ENCODE measurements at regions not wholly inside any gene's neighbourhood (a gene's known extent, or its start where the extent isn't known, plus 50 kb on each side); places are given as distances from the start of the nearest gene placed in this dataset.

- ChIA-PET CTCF (no interaction called here), POLR2A (no interaction called here)
- no peak overlapping the region for H3K27ac ChIP-seq (ENCODE audit: low read length)
- intact Hi-C loops (cut with micrococcal nuclease; ENCODE audit: unreplicated experiment) (no loop called here), in situ Hi-C loops (cut with HindIII; ENCODE audit: low pct_unique_long_range_greater_than_20kb, low sequenced_read_pairs) (no loop called here)
- H3K4me1 ChIP-seq (ENCODE audit: control insufficient read depth, insufficient read depth, low read length) = no peaks in the 10 kb centered on the region
- H3K9me3 ChIP-seq (ENCODE audit: control insufficient read depth, insufficient read depth, low read depth, low read length) = no peaks in the 10 kb centered on the region
- no peaks in the 10 kb centered on the region for H3K27me3 ChIP-seq (ENCODE audit: control insufficient read depth, insufficient read depth, low read length)
- BruUV-seq (replicated peaks) = no TSS peak
- DNase-seq (ENCODE audit: low read depth, low spot score) = no peak
- no peaks in the 10 kb centered on the region for H3K36me3 ChIP-seq (ENCODE audit: control insufficient read depth, insufficient read depth, low read length)
- TF ChIP-seq POLR2AphosphoS5 (IDR thresholded peaks at IDR 0.05; ENCODE audit: low read depth, low read length) = no peak
- TF ChIP-seq SIN3A (IDR thresholded peaks at IDR 0.05; ENCODE audit: borderline replicate concordance, insufficient read depth, low read depth, low read length) = no peak
- no peak overlapping the region for H3K4me3 ChIP-seq (ENCODE audit: low read depth in 2 of 2, low read length in 2 of 2)
- ATAC-seq = no peak
These were observed 501.6 kb upstream of the GCFC2 start for GRCh38 chr2:76211991-76212985.

- DNase-seq (ENCODE audit: low read depth, low spot score) = no peak
- Histone ChIP-seq H3K36me3 (ENCODE audit: control insufficient read depth, insufficient read depth, low read length) (no peaks in the 10 kb centered on the region), H3K27ac (ENCODE audit: low read length) (no peak overlapping the region), H3K9me3 (ENCODE audit: control insufficient read depth, insufficient read depth, low read depth, low read length) (no peaks in the 10 kb centered on the region), H3K4me3 (ENCODE audit: low read depth in 2 of 2, low read length in 2 of 2) (no peak overlapping the region), H3K4me1 (ENCODE audit: control insufficient read depth, insufficient read depth, low read length) (no peaks in the 10 kb centered on the region), H3K27me3 (ENCODE audit: control insufficient read depth, insufficient read depth, low read length) (no peaks in the 10 kb centered on the region)
- no TSS peak for BruUV-seq (replicated peaks)
- no peak for TF ChIP-seq POLR2AphosphoS5 (IDR thresholded peaks at IDR 0.05; ENCODE audit: low read depth, low read length)
- TF ChIP-seq SIN3A (IDR thresholded peaks at IDR 0.05; ENCODE audit: borderline replicate concordance, insufficient read depth, low read depth, low read length) = no peak
- no peak for TF ChIP-seq REST (IDR thresholded peaks at IDR 0.05; ENCODE audit: insufficient read depth in 1 of 2, low read depth in 2 of 2, low read length in 1 of 2)
- TF ChIP-seq TCF7L2 (IDR thresholded peaks at IDR 0.05; ENCODE audit: low read depth, low read length) = no peak
- no peak for TF ChIP-seq CTCF (IDR thresholded peaks at IDR 0.05)
- ATAC-seq = no peak
- in situ Hi-C loops (cut with HindIII; ENCODE audit: low pct_unique_long_range_greater_than_20kb, low sequenced_read_pairs) = no loop called here
- ChIA-PET CTCF (no interaction called here), POLR2A (no interaction called here)
- intact Hi-C loops (cut with micrococcal nuclease; ENCODE audit: unreplicated experiment) = no loop called here
These were observed 499.8 kb upstream of the GCFC2 start for GRCh38 chr2:76210551-76210950.

GRCh38 chr2:76204048-76204447 lies 493.3 kb upstream of the GCFC2 start:
- ChIA-PET CTCF (no interaction called here), POLR2A (no interaction called here)
- Histone ChIP-seq H3K9me3 (ENCODE audit: control insufficient read depth, insufficient read depth, low read depth, low read length) (no peaks in the 10 kb centered on the region), H3K36me3 (ENCODE audit: control insufficient read depth, insufficient read depth, low read length) (no peaks in the 10 kb centered on the region), H3K4me1 (ENCODE audit: control insufficient read depth, insufficient read depth, low read length) (no peaks in the 10 kb centered on the region), H3K27me3 (ENCODE audit: control insufficient read depth, insufficient read depth, low read length) (no peaks in the 10 kb centered on the region), H3K27ac (ENCODE audit: low read length) (no peak overlapping the region), H3K4me3 (ENCODE audit: low read depth in 2 of 2, low read length in 2 of 2) (no peak overlapping the region)
- DNase-seq (ENCODE audit: low read depth, low spot score) (no peak), ATAC-seq (no peak)
- in situ Hi-C loops (cut with HindIII; ENCODE audit: low pct_unique_long_range_greater_than_20kb, low sequenced_read_pairs) = no loop called here
- intact Hi-C loops (cut with micrococcal nuclease; ENCODE audit: unreplicated experiment) = no loop called here
- BruUV-seq (replicated peaks) = no TSS peak
- TF ChIP-seq POLR2AphosphoS5 (IDR thresholded peaks at IDR 0.05; ENCODE audit: low read depth, low read length) (no peak), SIN3A (IDR thresholded peaks at IDR 0.05; ENCODE audit: borderline replicate concordance, insufficient read depth, low read depth, low read length) (no peak), TCF7L2 (IDR thresholded peaks at IDR 0.05; ENCODE audit: low read depth, low read length) (no peak), CTCF (IDR thresholded peaks at IDR 0.05) (no peak), REST (IDR thresholded peaks at IDR 0.05; ENCODE audit: insufficient read depth in 1 of 2, low read depth in 2 of 2, low read length in 1 of 2) (no peak)

Data from Panc1 (cell line).